OCI-LY1 (cell line): ENCODE measurements at regions not wholly inside any gene's neighbourhood (a gene's known extent, or its start where the extent isn't known, plus 50 kb on each side); places are given as distances from the start of the nearest gene placed in this dataset.

Source experiments
- EZH2 ChIP-seq: fragments of 200-600 bp; sonication (generic), shearing (Covaris generic); IDR thresholded peaks from 2 replicates; pipeline ENCODE4 v1.8.0; 2017; ENCODE audit warnings: borderline replicate concordance, mixed run types, mild to moderate bottlenecking, antibody characterized with exemption, low read length, moderate library complexity, mixed read lengths
- TF ChIP-seq, protein P1 (sequence below): fragments of 200-600 bp; sonication (generic), shearing (Covaris generic); IDR thresholded peaks from 2 replicates; pipeline ENCODE4 v1.5.1; 2017; ENCODE audit warnings: mild to moderate bottlenecking, antibody characterized with exemption, low read length, moderate library complexity, mixed read lengths

GRCh38 chr1:14173598-14173997, 424.9 kb upstream of the KAZN start:
- no peak for TF ChIP-seq EZH2
- TF ChIP-seq, protein P1, sequence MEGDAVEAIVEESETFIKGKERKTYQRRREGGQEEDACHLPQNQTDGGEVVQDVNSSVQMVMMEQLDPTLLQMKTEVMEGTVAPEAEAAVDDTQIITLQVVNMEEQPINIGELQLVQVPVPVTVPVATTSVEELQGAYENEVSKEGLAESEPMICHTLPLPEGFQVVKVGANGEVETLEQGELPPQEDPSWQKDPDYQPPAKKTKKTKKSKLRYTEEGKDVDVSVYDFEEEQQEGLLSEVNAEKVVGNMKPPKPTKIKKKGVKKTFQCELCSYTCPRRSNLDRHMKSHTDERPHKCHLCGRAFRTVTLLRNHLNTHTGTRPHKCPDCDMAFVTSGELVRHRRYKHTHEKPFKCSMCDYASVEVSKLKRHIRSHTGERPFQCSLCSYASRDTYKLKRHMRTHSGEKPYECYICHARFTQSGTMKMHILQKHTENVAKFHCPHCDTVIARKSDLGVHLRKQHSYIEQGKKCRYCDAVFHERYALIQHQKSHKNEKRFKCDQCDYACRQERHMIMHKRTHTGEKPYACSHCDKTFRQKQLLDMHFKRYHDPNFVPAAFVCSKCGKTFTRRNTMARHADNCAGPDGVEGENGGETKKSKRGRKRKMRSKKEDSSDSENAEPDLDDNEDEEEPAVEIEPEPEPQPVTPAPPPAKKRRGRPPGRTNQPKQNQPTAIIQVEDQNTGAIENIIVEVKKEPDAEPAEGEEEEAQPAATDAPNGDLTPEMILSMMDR, result no peak
